SU-DHL-6 (cell line): ENCODE measurements at regions not wholly inside any gene's neighbourhood (a gene's known extent, or its start where the extent isn't known, plus 50 kb on each side); places are given as distances from the start of the nearest gene placed in this dataset.

Experiments
- H2AFZ ChIP-seq: fragments of 200-600 bp; sonication (generic); 2 replicates; pipeline ENCODE4 v1.6.1; 2014; ENCODE audit warnings: low read depth, mild to moderate bottlenecking, moderate library complexity, mixed read lengths, antibody characterized with exemption, low read length; ENCODE audit not compliant: severe bottlenecking
- H3F3A ChIP-seq: fragments of 200-600 bp; shearing (Covaris generic); 2 replicates; pipeline ENCODE4 v1.6.0; 2016; ENCODE audit warnings: antibody characterized with exemption, mild to moderate bottlenecking; ENCODE audit not compliant: insufficient read depth
- H3K27ac ChIP-seq: fragments of 200-600 bp; sonication (generic); 2 replicates; pipeline ENCODE4 v1.5.1; 2016; ENCODE audit warnings: low read depth, mild to moderate bottlenecking, low read length, moderate library complexity, mixed read lengths
- H3K27me3 ChIP-seq: fragments of 200-600 bp; sonication (generic), shearing (Covaris generic); 2 replicates; pipeline ENCODE4 v1.6.0; 2014; ENCODE audit warnings: mild to moderate bottlenecking, low read length
- H3K36me3 ChIP-seq: fragments of 200-600 bp; sonication (generic); 2 replicates; pipeline ENCODE4 v1.6.1; 2014; ENCODE audit warnings: mild to moderate bottlenecking, low read length, mixed read lengths
- H3K4me2 ChIP-seq: fragments of 300-600, 200-600 bp; shearing (Covaris generic), sonication (generic); 2 replicates; pipeline ENCODE4 v1.6.0; 2014; ENCODE audit warnings: low read length, low read depth, mild to moderate bottlenecking; ENCODE audit not compliant: poor library complexity, severe bottlenecking
- H3K4me3 ChIP-seq: fragments of 200-600 bp; sonication (generic); 2 replicates; pipeline ENCODE4 v1.5.1; 2014; ENCODE audit warnings: antibody characterized with exemption, low read length, mild to moderate bottlenecking, mixed read lengths; ENCODE audit not compliant: insufficient read depth, poor library complexity, severe bottlenecking
- H3K79me2 ChIP-seq: fragments of 200-600 bp; sonication (generic); 2 replicates; pipeline ENCODE4 v1.6.1; 2014; ENCODE audit warnings: mild to moderate bottlenecking, low read length, moderate library complexity; ENCODE audit not compliant: insufficient read depth
- H3K9ac ChIP-seq: fragments of 200-600 bp; sonication (generic); 2 replicates; pipeline ENCODE4 v1.7.0; 2014; ENCODE audit warnings: mild to moderate bottlenecking, low read length
- H3K9me2 ChIP-seq: fragments of 200-600 bp; sonication (generic); replicated peaks from 2 replicates; pipeline ENCODE4 v1.6.1; 2014; ENCODE audit warnings: low read length; ENCODE audit not compliant: insufficient read depth
- H3K9me3 ChIP-seq: fragments of 200-600 bp; sonication (generic); 2 replicates; pipeline ENCODE4 v1.6.1; 2014; ENCODE audit warnings: low read length, mixed read lengths; ENCODE audit not compliant: insufficient read depth
- H4K20me1 ChIP-seq: fragments of 200-600 bp; sonication (generic); 2 replicates; pipeline ENCODE4 v1.6.1; 2014; ENCODE audit warnings: low read depth, mild to moderate bottlenecking, antibody characterized with exemption, low read length, moderate library complexity, mixed read lengths
- EZH2phosphoT487 ChIP-seq: fragments of 200-600 bp; sonication (generic), shearing (Covaris generic); conservative IDR thresholded peaks from 2 replicates; pipeline ENCODE4 v1.6.1; 2018; ENCODE audit warnings: mild to moderate bottlenecking, antibody characterized with exemption, low read length, moderate library complexity, mixed read lengths
- TF ChIP-seq, protein P1 (sequence below): fragments of 200-600 bp; sonication (generic); IDR thresholded peaks from one replicate; pipeline ENCODE4 v1.5.1; 2017; ENCODE audit warnings: antibody characterized with exemption, mild to moderate bottlenecking, low read length, moderate library complexity; ENCODE audit not compliant: insufficient read depth, poor library complexity, severe bottlenecking

DNA sequence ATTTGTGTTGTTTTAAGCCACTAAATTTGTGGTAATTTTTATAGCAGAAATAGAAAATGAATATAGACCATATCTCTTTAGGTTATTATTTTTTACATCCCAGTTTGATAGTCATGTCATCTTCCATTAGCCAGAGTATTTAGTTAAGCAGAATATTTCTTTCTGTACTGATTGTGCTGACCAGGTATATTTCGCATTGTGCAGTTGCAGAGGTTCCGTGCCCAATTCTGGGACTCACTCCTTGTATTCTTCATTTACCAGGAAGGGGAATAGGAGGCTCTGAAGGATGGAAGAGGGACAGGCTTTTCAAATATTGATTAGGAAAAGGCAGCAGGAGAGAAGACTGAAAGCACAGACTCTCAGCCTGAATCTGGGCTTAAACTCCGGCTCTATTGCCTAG, 217.8 kb downstream of the AKAP7 start:
- Histone ChIP-seq H3K4me2 (no peak overlapping the region), H3K79me2 (no peaks in the 10 kb centered on the region), H3K9me2 (no peaks in the 10 kb centered on the region), H3K4me3 (no peak overlapping the region), H3K27ac (no peak overlapping the region), H3K9ac (no peak overlapping the region), H3K27me3 (no peaks in the 10 kb centered on the region; the same call in 1 of the 2 replicates), H3K36me3 (no peaks in the 10 kb centered on the region), H3K9me3 (no peaks in the 10 kb centered on the region), H2AFZ (no peak overlapping the region), H3F3A (no peaks in the 10 kb centered on the region), H4K20me1 (no peaks in the 10 kb centered on the region)
- TF ChIP-seq EZH2phosphoT487, result no peak
- TF ChIP-seq, protein P1, sequence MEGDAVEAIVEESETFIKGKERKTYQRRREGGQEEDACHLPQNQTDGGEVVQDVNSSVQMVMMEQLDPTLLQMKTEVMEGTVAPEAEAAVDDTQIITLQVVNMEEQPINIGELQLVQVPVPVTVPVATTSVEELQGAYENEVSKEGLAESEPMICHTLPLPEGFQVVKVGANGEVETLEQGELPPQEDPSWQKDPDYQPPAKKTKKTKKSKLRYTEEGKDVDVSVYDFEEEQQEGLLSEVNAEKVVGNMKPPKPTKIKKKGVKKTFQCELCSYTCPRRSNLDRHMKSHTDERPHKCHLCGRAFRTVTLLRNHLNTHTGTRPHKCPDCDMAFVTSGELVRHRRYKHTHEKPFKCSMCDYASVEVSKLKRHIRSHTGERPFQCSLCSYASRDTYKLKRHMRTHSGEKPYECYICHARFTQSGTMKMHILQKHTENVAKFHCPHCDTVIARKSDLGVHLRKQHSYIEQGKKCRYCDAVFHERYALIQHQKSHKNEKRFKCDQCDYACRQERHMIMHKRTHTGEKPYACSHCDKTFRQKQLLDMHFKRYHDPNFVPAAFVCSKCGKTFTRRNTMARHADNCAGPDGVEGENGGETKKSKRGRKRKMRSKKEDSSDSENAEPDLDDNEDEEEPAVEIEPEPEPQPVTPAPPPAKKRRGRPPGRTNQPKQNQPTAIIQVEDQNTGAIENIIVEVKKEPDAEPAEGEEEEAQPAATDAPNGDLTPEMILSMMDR, result no peak

- Histone ChIP-seq H3K9ac (no peak overlapping the region), H4K20me1 (no peaks in the 10 kb centered on the region), H3K27ac (no peak overlapping the region), H3K9me2 (no peaks in the 10 kb centered on the region), H3K36me3 (no peaks in the 10 kb centered on the region), H2AFZ (no peak overlapping the region), H3K9me3 (no peaks in the 10 kb centered on the region), H3F3A (no peaks in the 10 kb centered on the region), H3K4me2 (no peak overlapping the region), H3K4me3 (no peak overlapping the region), H3K79me2 (no peaks in the 10 kb centered on the region), H3K27me3 (no peaks in the 10 kb centered on the region; the same call in 1 of the 2 replicates)
- TF ChIP-seq EZH2phosphoT487, result no peak
- TF ChIP-seq, protein P1, result no peak
Observed at GRCh38 chr6:131353876-131354275, 218.6 kb downstream of the AKAP7 start.

DNA sequence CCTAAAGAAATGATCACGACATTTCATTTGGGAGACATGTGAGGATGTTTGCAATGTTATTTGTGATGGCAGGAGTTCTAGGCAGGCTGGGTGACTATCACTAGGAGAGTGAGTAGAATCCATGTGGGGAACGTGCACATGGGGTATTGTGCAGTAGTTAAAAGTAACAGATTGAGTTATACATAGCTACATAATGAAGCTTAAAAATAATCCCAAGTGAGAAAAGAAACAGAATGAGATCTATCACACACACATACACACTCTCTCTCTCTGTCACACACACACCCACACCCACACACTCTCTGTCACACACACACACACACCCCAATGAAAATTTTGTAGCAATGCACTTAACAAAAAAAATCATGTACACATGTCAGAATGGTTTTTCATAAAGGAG, 218.7 kb upstream of the ARG1 start:
- no peak overlapping the region for H3K4me3 ChIP-seq
- no peaks in the 10 kb centered on the region for H3K9me2 ChIP-seq
- H3K9ac ChIP-seq, result no peak overlapping the region
- no peak overlapping the region for H3K4me2 ChIP-seq
- H3K9me3 ChIP-seq, result no peaks in the 10 kb centered on the region
- no peak overlapping the region for H3K27ac ChIP-seq
- H3F3A ChIP-seq, result no peaks in the 10 kb centered on the region
- no peaks in the 10 kb centered on the region for H3K79me2 ChIP-seq
- TF ChIP-seq, protein P1, result no peak
- TF ChIP-seq EZH2phosphoT487, result no peak
- no peaks in the 10 kb centered on the region for H4K20me1 ChIP-seq
- H3K36me3 ChIP-seq, result no peaks in the 10 kb centered on the region
- no peak overlapping the region for H2AFZ ChIP-seq
- H3K27me3 ChIP-seq, result no peaks in the 10 kb centered on the region; the same call in 1 of the 2 replicates

DNA sequence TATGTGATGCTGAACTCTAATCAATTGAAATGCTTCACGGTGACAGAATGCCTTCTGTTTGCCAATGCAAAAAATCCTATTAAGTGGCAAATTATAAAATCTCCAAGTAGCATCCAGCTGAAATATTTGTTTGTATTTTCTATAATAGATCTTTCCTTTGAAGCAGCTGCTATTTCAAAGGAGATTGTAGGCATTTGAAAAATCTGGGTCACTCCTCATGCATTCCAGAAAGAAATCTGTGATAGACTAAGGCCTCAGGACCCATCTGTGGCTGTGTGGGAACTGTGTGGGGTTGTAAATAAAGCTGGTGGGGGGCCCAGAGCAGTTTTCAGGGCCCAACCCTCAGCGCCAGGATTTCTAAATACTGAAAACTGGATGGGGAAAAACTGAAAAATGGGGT, 216.9 kb upstream of the ARG1 start:
- no peak for TF ChIP-seq EZH2phosphoT487
- TF ChIP-seq, protein P1, result no peak
- H3K4me3 ChIP-seq, result no peak overlapping the region
- no peak overlapping the region for H3K27ac ChIP-seq
- H3K4me2 ChIP-seq, result no peak overlapping the region
- no peaks in the 10 kb centered on the region for H3F3A ChIP-seq
- no peaks in the 10 kb centered on the region for H3K9me3 ChIP-seq
- no peaks in the 10 kb centered on the region; the same call in 1 of the 2 replicates for H3K27me3 ChIP-seq
- H4K20me1 ChIP-seq, result no peaks in the 10 kb centered on the region
- H3K36me3 ChIP-seq, result no peaks in the 10 kb centered on the region
- no peaks in the 10 kb centered on the region for H3K9me2 ChIP-seq
- no peaks in the 10 kb centered on the region for H3K79me2 ChIP-seq
- no peak overlapping the region for H3K9ac ChIP-seq
- no peak overlapping the region for H2AFZ ChIP-seq
